GM10266 (cell line): ENCODE measurements at regions not wholly inside any gene's neighbourhood (a gene's known extent, or its start where the extent isn't known, plus 50 kb on each side); places are given as distances from the start of the nearest gene placed in this dataset.

Experiments
- DNase-seq: peaks from one replicate; pipeline ENCODE4 v3.0.0; 2012; ENCODE audit errors: extremely low spot score
- CTCF ChIP-seq: IDR thresholded peaks from 2 replicates; pipeline ENCODE4 v1.5.1; 2012; ENCODE audit warnings: mild to moderate bottlenecking, low read depth; ENCODE audit not compliant: control insufficient read depth, insufficient read depth; ENCODE audit errors: missing control alignments

- TF ChIP-seq CTCF, result no peak
- DNase-seq, result no peak
Observed at GRCh38 chrX:118167361-118167760, 50.8 kb upstream of the KLHL13 start.

GRCh38 chrX:118171356-118171755 is 54.7 kb upstream of the KLHL13 start:
- no peak for TF ChIP-seq CTCF
- no peak for DNase-seq

- no peak for TF ChIP-seq CTCF
- DNase-seq, result no peak
Observed at GRCh38 chrX:118174516-118175098, 58.0 kb upstream of the KLHL13 start.

GRCh38 chrX:118177708-118178107 is 61.1 kb upstream of the KLHL13 start:
- TF ChIP-seq CTCF, result no peak
- DNase-seq, result no peak

- TF ChIP-seq CTCF, result no peak
- no peak for DNase-seq
Observed at GRCh38 chrX:118178450-118178849, 61.8 kb upstream of the KLHL13 start.

- TF ChIP-seq CTCF, result no peak
- DNase-seq, result no peak
Observed at GRCh38 chrX:118179161-118179560, 62.6 kb upstream of the KLHL13 start.

GRCh38 chrX:118179718-118180117 is 63.1 kb upstream of the KLHL13 start:
- no peak for TF ChIP-seq CTCF
- DNase-seq, result no peak
